Neural cell (in vitro differentiated cells): ENCODE measurements at regions not wholly inside any gene's neighbourhood (a gene's known extent, or its start where the extent isn't known, plus 50 kb on each side); places are given as distances from the start of the nearest gene placed in this dataset.

Source experiments
- H2AFZ ChIP-seq: fragments of 200-600, 300-800 bp; sonication (generic), shearing (Covaris generic); 2 replicates; pipeline ENCODE4 v1.6.0; 2014; ENCODE audit warnings: low read depth, mild to moderate bottlenecking, antibody characterized with exemption, low read length, moderate library complexity
- H3F3A ChIP-seq: fragments of 200-600 bp; shearing (Covaris generic); 2 replicates; pipeline ENCODE4 v1.6.1; 2016; ENCODE audit warnings: mild to moderate bottlenecking, moderate library complexity, mixed read lengths, antibody characterized with exemption, low read length; ENCODE audit not compliant: insufficient read depth, poor library complexity, severe bottlenecking
- H3K27ac ChIP-seq: fragments of 200-600, 300-800 bp; sonication (generic), shearing (Covaris generic); 2 replicates; pipeline ENCODE4 v1.5.1; 2014; ENCODE audit warnings: mild to moderate bottlenecking, low read length, moderate library complexity
- H3K27me3 ChIP-seq: fragments of 300-800, 200-600 bp; sonication (generic), shearing (Covaris generic); 2 replicates; pipeline ENCODE4 v1.6.0; 2014; ENCODE audit warnings: mild to moderate bottlenecking, low read depth, low read length, moderate library complexity; ENCODE audit not compliant: insufficient read depth
- H3K36me3 ChIP-seq: fragments of 300-800, 200-600 bp; sonication (generic), shearing (Covaris generic); 2 replicates; pipeline ENCODE4 v1.5.1; 2014; ENCODE audit warnings: mild to moderate bottlenecking, antibody characterized with exemption, low read length, moderate library complexity; ENCODE audit not compliant: insufficient read depth
- H3K4me2 ChIP-seq: fragments of 300-800, 200-600 bp; sonication (generic), shearing (Covaris generic); 2 replicates; pipeline ENCODE4 v1.6.0; 2014; ENCODE audit warnings: mild to moderate bottlenecking, low read length
- H3K4me3 ChIP-seq: fragments of 300-800, 200-600 bp; sonication (generic), shearing (Covaris generic); 2 replicates; pipeline ENCODE4 v1.5.1; 2014; ENCODE audit warnings: mild to moderate bottlenecking, low read length, moderate library complexity
- H3K79me2 ChIP-seq: fragments of 200-600 bp; shearing (Covaris generic); replicated peaks from 2 replicates; pipeline ENCODE4 v1.6.0; 2014; ENCODE audit warnings: mild to moderate bottlenecking, low read length, moderate library complexity; ENCODE audit not compliant: insufficient read depth
- H3K9ac ChIP-seq: fragments of 300-800, 200-600 bp; sonication (generic), shearing (Covaris generic); 2 replicates; pipeline ENCODE4 v1.6.1; 2016; ENCODE audit warnings: mild to moderate bottlenecking, low read length, mixed read lengths
- H3K9me2 ChIP-seq: fragments of 200-600 bp; shearing (Covaris generic); 2 replicates; pipeline ENCODE4 v1.6.1; 2016; ENCODE audit warnings: mild to moderate bottlenecking, low read length, mixed read lengths; ENCODE audit not compliant: insufficient read depth
- H3K9me3 ChIP-seq: fragments of 200-600, 300-800 bp; sonication (generic), shearing (Covaris generic); 2 replicates; pipeline ENCODE4 v1.6.1; 2016; ENCODE audit warnings: mild to moderate bottlenecking, mixed run types, low read length, moderate library complexity, mixed read lengths
- H4K20me1 ChIP-seq: fragments of 200-600 bp; shearing (Covaris generic); 2 replicates; pipeline ENCODE4 v1.6.1; 2016; ENCODE audit warnings: mild to moderate bottlenecking, mixed run types; ENCODE audit not compliant: insufficient read depth
- CTCF ChIP-seq: fragments of 450-650 bp; IDR thresholded peaks from 2 replicates; pipeline ENCODE4 v1.5.1; 2014; ENCODE audit warnings: antibody characterized with exemption, mild to moderate bottlenecking, moderate library complexity; ENCODE audit not compliant: poor library complexity, severe bottlenecking
- EP300 ChIP-seq: fragments of 450-650 bp; conservative IDR thresholded peaks from 2 replicates; pipeline ENCODE4 v1.6.1; 2014; ENCODE audit warnings: antibody characterized with exemption, mild to moderate bottlenecking, moderate library complexity; ENCODE audit not compliant: poor library complexity, severe bottlenecking
- EZH2 ChIP-seq: fragments of 200-600, 300-800 bp; shearing (Covaris generic), sonication (generic); IDR thresholded peaks from 2 replicates; pipeline ENCODE4 v1.6.1; 2014; ENCODE audit warnings: antibody characterized with exemption, low read length, borderline replicate concordance, mild to moderate bottlenecking; ENCODE audit not compliant: insufficient read depth, poor library complexity, severe bottlenecking
- MXI1 ChIP-seq: fragments of 450-650 bp; conservative IDR thresholded peaks from 2 replicates; pipeline ENCODE4 v1.6.1; 2014; ENCODE audit warnings: antibody characterized with exemption, mild to moderate bottlenecking; ENCODE audit not compliant: poor library complexity, severe bottlenecking
- POLR2AphosphoS5 ChIP-seq: IDR thresholded peaks from 2 replicates; pipeline ENCODE4 v1.6.1; 2012
- RAD21 ChIP-seq: fragments of 450-650 bp; conservative IDR thresholded peaks from 2 replicates; pipeline ENCODE4 v1.6.1; 2014; ENCODE audit warnings: antibody characterized with exemption, mild to moderate bottlenecking, moderate library complexity
- REST ChIP-seq: IDR thresholded peaks from 2 replicates; pipeline ENCODE4 v1.6.1; 2012; ENCODE audit warnings: borderline replicate concordance
- SMC3 ChIP-seq: fragments of 450-650 bp; conservative IDR thresholded peaks from 2 replicates; pipeline ENCODE4 v1.6.1; 2014; ENCODE audit warnings: antibody characterized with exemption, mild to moderate bottlenecking, moderate library complexity; ENCODE audit not compliant: poor library complexity
- TAF1 ChIP-seq: IDR thresholded peaks from 2 replicates; pipeline ENCODE4 v1.6.1; 2012; ENCODE audit warnings: low read depth

- H3K36me3 ChIP-seq, result no peaks in the 10 kb centered on the region
- no peaks in the 10 kb centered on the region for H3K9me2 ChIP-seq
- H3K27me3 ChIP-seq, result no peaks in the 10 kb centered on the region
- no peaks in the 10 kb centered on the region for H4K20me1 ChIP-seq
- no peaks in the 10 kb centered on the region for H3K9me3 ChIP-seq
- no peak for TF ChIP-seq TAF1
- no peak for TF ChIP-seq REST
- TF ChIP-seq MXI1, result no peak
- TF ChIP-seq EP300, result no peak
- no peak for TF ChIP-seq POLR2AphosphoS5
- no peak overlapping the region for H3K9ac ChIP-seq
- H3K27ac ChIP-seq, result no peak overlapping the region
- no peaks in the 10 kb centered on the region for H3K79me2 ChIP-seq
- no peaks in the 10 kb centered on the region for H3F3A ChIP-seq
- no peak overlapping the region for H3K4me2 ChIP-seq
- no peak overlapping the region for H2AFZ ChIP-seq
- no peak overlapping the region for H3K4me3 ChIP-seq
Measured at GRCh38 chr6:132202574-132202973, 198.7 kb downstream of the MOXD1 start.

GRCh38 chr6:132199343-132199742, 201.9 kb downstream of the MOXD1 start:
- Histone ChIP-seq H3K9me2 (no peaks in the 10 kb centered on the region), H3K4me3 (no peak overlapping the region), H3K27ac (no peak overlapping the region), H3K27me3 (no peaks in the 10 kb centered on the region), H3K4me2 (no peak overlapping the region), H3K36me3 (no peaks in the 10 kb centered on the region), H3F3A (no peaks in the 10 kb centered on the region), H4K20me1 (no peaks in the 10 kb centered on the region), H3K79me2 (no peaks in the 10 kb centered on the region), H3K9me3 (no peaks in the 10 kb centered on the region), H3K9ac (no peak overlapping the region), H2AFZ (no peak overlapping the region)
- TF ChIP-seq CTCF (no peak), TAF1 (no peak), MXI1 (no peak), RAD21 (no peak), SMC3 (no peak), POLR2AphosphoS5 (no peak), REST (no peak), EP300 (no peak), EZH2 (no peak)
